ENCODE measurements at regions not wholly inside any gene's neighbourhood (a gene's known extent, or its start where the extent isn't known, plus 50 kb on each side); places are given as distances from the start of the nearest gene placed in this dataset.
"Not testable (repeated sequence)": the region's sequence is repeated elsewhere in the genome, so short reads cannot be mapped to it uniquely, and the experiment has no call there.

DNA sequence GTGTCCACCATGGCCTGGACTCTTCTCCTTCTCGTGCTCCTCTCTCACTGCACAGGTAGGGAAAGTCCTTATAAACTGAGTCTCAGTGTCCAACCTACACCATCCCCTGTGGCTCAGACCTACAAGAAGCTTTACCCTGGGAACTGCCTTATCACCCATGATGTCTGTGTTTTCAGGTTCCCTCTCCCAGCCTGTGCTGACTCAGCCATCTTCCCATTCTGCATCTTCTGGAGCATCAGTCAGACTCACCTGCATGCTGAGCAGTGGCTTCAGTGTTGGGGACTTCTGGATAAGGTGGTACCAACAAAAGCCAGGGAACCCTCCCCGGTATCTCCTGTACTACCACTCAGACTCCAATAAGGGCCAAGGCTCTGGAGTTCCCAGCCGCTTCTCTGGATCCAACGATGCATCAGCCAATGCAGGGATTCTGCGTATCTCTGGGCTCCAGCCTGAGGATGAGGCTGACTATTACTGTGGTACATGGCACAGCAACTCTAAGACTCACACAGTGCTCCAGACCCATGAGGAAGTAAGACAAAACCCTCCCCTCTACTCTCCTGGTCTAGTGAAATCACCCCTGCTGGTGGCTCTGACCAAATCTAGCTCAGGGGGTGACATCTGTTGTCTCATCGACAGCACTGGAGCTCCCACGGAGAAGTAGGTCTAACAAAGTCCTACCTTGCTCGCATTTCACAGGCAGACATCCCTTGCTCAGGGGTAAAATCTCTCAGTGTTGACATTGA, 74.3 kb downstream of the VPREB1 start:
- Mint-ChIP-seq H3K4me1 (no peaks in the 10 kb centered on the region), H3K4me3 (no peak overlapping the region), H3K27me3 (ENCODE audit: low read depth) (no peaks in the 10 kb centered on the region), H3K9me3 (no peaks in the 10 kb centered on the region), H3K27ac (no peak overlapping the region), H3K36me3 (ENCODE audit: low read depth) (peaks cover 43% of the 10 kb centered on the region)
- TF ChIP-seq, protein P1, sequence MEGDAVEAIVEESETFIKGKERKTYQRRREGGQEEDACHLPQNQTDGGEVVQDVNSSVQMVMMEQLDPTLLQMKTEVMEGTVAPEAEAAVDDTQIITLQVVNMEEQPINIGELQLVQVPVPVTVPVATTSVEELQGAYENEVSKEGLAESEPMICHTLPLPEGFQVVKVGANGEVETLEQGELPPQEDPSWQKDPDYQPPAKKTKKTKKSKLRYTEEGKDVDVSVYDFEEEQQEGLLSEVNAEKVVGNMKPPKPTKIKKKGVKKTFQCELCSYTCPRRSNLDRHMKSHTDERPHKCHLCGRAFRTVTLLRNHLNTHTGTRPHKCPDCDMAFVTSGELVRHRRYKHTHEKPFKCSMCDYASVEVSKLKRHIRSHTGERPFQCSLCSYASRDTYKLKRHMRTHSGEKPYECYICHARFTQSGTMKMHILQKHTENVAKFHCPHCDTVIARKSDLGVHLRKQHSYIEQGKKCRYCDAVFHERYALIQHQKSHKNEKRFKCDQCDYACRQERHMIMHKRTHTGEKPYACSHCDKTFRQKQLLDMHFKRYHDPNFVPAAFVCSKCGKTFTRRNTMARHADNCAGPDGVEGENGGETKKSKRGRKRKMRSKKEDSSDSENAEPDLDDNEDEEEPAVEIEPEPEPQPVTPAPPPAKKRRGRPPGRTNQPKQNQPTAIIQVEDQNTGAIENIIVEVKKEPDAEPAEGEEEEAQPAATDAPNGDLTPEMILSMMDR (IDR thresholded peaks at IDR 0.05; ENCODE audit: unreplicated experiment in 3 of 3) = no peak

DNA sequence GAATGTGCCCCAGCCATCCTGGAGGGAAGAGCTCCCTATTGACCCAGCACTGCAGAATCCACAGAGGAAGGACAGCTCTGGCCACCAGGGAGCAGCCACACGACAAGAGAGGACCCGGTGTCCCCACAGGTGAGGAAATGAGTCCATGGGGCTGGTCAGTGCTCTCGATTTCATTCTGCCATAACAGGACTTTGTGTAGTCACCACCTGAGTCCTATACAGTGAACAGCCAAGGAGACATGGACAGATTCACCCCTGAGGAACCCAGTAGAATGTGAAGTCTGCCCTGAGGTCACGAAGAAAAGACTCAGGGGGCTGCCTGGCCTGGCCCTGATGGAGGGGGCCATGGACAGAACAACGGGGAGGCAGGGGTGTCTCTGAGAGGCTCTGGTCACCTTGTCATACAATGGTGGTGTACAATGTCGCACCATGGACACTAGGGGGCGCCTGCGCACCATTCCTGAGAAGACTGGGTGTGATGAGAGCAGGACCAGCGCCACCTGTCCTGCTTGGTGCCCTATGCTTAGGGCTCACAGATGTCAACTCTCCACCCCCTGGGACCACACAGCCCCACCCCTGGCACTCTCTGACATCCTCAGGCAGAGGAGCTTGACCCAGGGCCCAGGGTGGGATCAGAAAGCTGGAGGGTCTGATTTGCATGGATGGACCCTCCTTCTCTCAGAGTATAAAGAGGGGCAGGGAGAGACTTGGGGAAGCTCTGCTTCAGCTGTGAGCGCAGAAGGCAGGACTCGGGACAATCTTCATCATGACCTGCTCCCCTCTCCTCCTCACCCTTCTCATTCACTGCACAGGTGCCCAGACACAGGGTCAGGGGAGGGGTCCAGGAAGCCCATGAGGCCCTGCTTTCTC, 77.4 kb downstream of the VPREB1 start:
- TF ChIP-seq, protein P1 (IDR thresholded peaks at IDR 0.05; ENCODE audit: unreplicated experiment in 3 of 3) = peak; percentile 68 to 77 (median 74)
- H3K9me3 Mint-ChIP-seq; H3K27ac Mint-ChIP-seq; H3K4me1 Mint-ChIP-seq; H3K4me3 Mint-ChIP-seq; H3K27me3 Mint-ChIP-seq (ENCODE audit: low read depth): not testable (repeated sequence)
- peaks cover 21% of the 10 kb centered on the region for H3K36me3 Mint-ChIP-seq (ENCODE audit: low read depth)

- H3K27ac Mint-ChIP-seq = no peak overlapping the region
- TF ChIP-seq, protein P1 (IDR thresholded peaks at IDR 0.05; ENCODE audit: unreplicated experiment in 3 of 3) = no peak
- no peaks in the 10 kb centered on the region for H3K4me1 Mint-ChIP-seq
- peaks cover 14% of the 10 kb centered on the region for H3K36me3 Mint-ChIP-seq (ENCODE audit: low read depth)
- no peaks in the 10 kb centered on the region for H3K9me3 Mint-ChIP-seq
- H3K27me3 Mint-ChIP-seq (ENCODE audit: low read depth) = no peaks in the 10 kb centered on the region
- no peak overlapping the region for H3K4me3 Mint-ChIP-seq
These were observed 78.2 kb downstream of the VPREB1 start for GRCh38 chr22:22322792-22323191.

DNA sequence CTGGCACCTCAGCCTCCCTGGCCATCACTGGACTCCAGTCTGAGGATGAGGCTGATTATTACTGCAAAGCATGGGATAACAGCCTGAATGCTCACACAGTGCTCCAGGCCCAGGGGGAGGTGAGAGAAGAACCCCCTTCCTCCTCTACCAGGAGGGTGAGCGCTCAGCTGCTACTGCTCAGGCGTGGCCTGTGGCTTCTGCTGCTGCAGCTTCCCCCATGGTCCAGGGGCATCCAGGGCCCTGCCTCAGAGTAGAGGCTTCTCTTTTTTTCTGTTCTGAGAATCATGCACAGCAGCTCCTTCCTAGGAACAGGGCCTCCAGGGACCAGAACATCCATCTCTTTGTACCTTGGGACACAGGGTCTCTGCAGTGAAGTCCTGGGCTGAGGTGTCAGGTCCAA, 83.1 kb downstream of the VPREB1 start:
- Mint-ChIP-seq H3K27me3 (ENCODE audit: low read depth) (peaks cover 24% of the 10 kb centered on the region), H3K36me3 (ENCODE audit: low read depth) (no peaks in the 10 kb centered on the region), H3K27ac (no peak overlapping the region), H3K4me1 (no peaks in the 10 kb centered on the region), H3K9me3 (peaks cover 10% of the 10 kb centered on the region), H3K4me3 (no peak overlapping the region)
- TF ChIP-seq, protein P1 (IDR thresholded peaks at IDR 0.05; ENCODE audit: unreplicated experiment in 3 of 3) = no peak

DNA sequence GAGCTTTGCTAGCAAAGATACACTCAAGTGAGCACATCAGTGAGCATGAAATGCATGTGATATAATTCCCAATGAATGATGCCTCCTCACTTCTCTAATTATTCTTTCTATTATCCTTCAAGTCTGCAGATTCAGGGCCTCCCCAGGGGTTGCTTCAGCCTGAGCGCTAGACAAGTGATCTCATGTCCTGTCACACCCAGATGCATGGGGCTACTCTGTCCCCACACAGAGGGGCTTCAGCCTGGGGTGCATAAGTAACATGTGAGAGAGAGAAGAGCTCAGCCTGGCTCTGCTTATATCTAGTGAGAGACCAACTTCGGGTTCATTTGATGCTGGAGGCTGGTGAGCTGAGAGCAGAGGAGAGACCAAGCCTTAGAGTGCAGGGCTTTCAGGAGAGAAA, 85.2 kb downstream of the VPREB1 start:
- peaks cover 45% of the 10 kb centered on the region for H3K27me3 Mint-ChIP-seq (ENCODE audit: low read depth)
- no peaks in the 10 kb centered on the region for H3K36me3 Mint-ChIP-seq (ENCODE audit: low read depth)
- no peaks in the 10 kb centered on the region for H3K4me1 Mint-ChIP-seq
- no peak overlapping the region for H3K27ac Mint-ChIP-seq
- no peak overlapping the region for H3K4me3 Mint-ChIP-seq
- H3K9me3 Mint-ChIP-seq = peaks cover 27% of the 10 kb centered on the region
- TF ChIP-seq, protein P1 (IDR thresholded peaks at IDR 0.05; ENCODE audit: unreplicated experiment in 3 of 3) = no peak

GRCh38 chr22:22335640-22336039, 91.1 kb downstream of the VPREB1 start:
- Mint-ChIP-seq H3K9me3 (peaks cover 39% of the 10 kb centered on the region), H3K27me3 (ENCODE audit: low read depth) (peaks cover 72% of the 10 kb centered on the region)
- not testable (repeated sequence) for H3K27ac Mint-ChIP-seq; H3K36me3 Mint-ChIP-seq (ENCODE audit: low read depth); H3K4me3 Mint-ChIP-seq; H3K4me1 Mint-ChIP-seq

DNA sequence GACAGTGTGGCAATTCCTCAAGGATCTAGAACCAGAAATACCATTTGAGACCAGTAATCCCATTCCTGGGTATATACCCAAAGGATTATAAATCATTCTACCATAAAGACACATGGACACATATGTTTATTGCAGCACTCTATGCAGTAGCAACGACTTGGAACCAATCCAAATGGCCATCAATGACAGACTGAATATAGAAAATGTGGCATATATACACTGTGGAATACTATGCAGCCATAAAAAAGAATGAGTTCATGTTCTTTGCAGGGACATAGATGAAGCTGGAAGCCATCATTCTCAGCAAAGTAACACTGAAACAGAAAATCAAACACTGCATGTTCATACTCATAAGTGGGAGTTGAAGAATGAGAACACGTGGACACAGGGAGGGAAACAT, 91.7 kb downstream of the VPREB1 start:
- H3K27ac Mint-ChIP-seq; H3K4me1 Mint-ChIP-seq; H3K4me3 Mint-ChIP-seq; H3K36me3 Mint-ChIP-seq (ENCODE audit: low read depth): not testable (repeated sequence)
- H3K9me3 Mint-ChIP-seq = peaks cover 36% of the 10 kb centered on the region
- H3K27me3 Mint-ChIP-seq (ENCODE audit: low read depth) = peaks cover 73% of the 10 kb centered on the region

- peaks cover 68% of the 10 kb centered on the region for H3K27me3 Mint-ChIP-seq (ENCODE audit: low read depth)
- H3K4me1 Mint-ChIP-seq; H3K27ac Mint-ChIP-seq; H3K36me3 Mint-ChIP-seq (ENCODE audit: low read depth); H3K4me3 Mint-ChIP-seq: not testable (repeated sequence)
- peaks cover 20% of the 10 kb centered on the region for H3K9me3 Mint-ChIP-seq
These were observed 94.2 kb downstream of the VPREB1 start for GRCh38 chr22:22338778-22339177.
